Activated T-cell treated with anti-CD3 and anti-CD28 coated beads, Interleukin-2, amount 50 U/mL, for 72 hours (primary cell): ENCODE measurements at regions not wholly inside any gene's neighbourhood (a gene's known extent, or its start where the extent isn't known, plus 50 kb on each side); places are given as distances from the start of the nearest gene placed in this dataset.
"Not testable (repeated sequence)": the region's sequence is repeated elsewhere in the genome, so short reads cannot be mapped to it uniquely, and the experiment has no call there.

ENCODE experiments used
- ATAC-seq, 2 donors: fragments of 150-1000 bp; cut with Tn5 transposase; replicated peaks in 1 of 2; 2 replicates each; pipeline ENCODE4 v1.10.0; 2021; ENCODE audit warnings: moderate library complexity in 2 of 2, mild to moderate bottlenecking in 1 of 2
- DNase-seq, 2 donors: peaks; one replicate each; pipeline ENCODE4 v3.0.0; 2021 to 2022; ENCODE audit warnings: mixed read lengths in 1 of 2
- H3K27ac Mint-ChIP-seq: one replicate; pipeline ENCODE4 v1.8.0; 2022; ENCODE audit warnings: mild to moderate bottlenecking, moderate library complexity, mixed read lengths
- H3K27me3 Mint-ChIP-seq: one replicate; pipeline ENCODE4 v1.8.0; 2022; ENCODE audit warnings: low read depth, mixed read lengths
- H3K36me3 Mint-ChIP-seq, 2 donors: one replicate each; pipeline ENCODE4 v1.8.0; 2022; ENCODE audit warnings: mixed read lengths in 2 of 2, mild to moderate bottlenecking in 1 of 2; ENCODE audit not compliant: insufficient read depth in 2 of 2
- H3K4me1 Mint-ChIP-seq: one replicate; pipeline ENCODE4 v1.8.0; 2022; ENCODE audit warnings: low read depth, mixed read lengths
- H3K4me3 Mint-ChIP-seq, 2 donors: one replicate each; pipeline ENCODE4 v1.8.0; 2022; ENCODE audit warnings: mild to moderate bottlenecking in 2 of 2, mixed read lengths in 2 of 2, moderate library complexity in 2 of 2
- H3K9me3 Mint-ChIP-seq, 2 donors: one replicate each; pipeline ENCODE4 v1.8.0; 2022; ENCODE audit warnings: mixed read lengths in 2 of 2

- DNase-seq (no peak), ATAC-seq (no peak)
- Mint-ChIP-seq H3K36me3 (no peaks in the 10 kb centered on the region), H3K27ac (no peak overlapping the region), H3K27me3 (peaks cover 15% of the 10 kb centered on the region), H3K9me3 (no peaks in the 10 kb centered on the region), H3K4me1 (peaks cover 13% of the 10 kb centered on the region), H3K4me3 (no peak overlapping the region)
Measured at GRCh38 chr14:106787626-106788025, 1261.2 kb downstream of the TMEM121 start.

GRCh38 chr14:106788534-106788933 lies 1262.2 kb downstream of the TMEM121 start:
- H3K27me3 Mint-ChIP-seq: peaks cover 15% of the 10 kb centered on the region
- DNase-seq: no peak
- H3K9me3 Mint-ChIP-seq: no peaks in the 10 kb centered on the region
- H3K4me1 Mint-ChIP-seq: peaks cover 13% of the 10 kb centered on the region
- no peak overlapping the region for H3K27ac Mint-ChIP-seq
- no peak for ATAC-seq
- H3K36me3 Mint-ChIP-seq: no peaks in the 10 kb centered on the region
- no peak overlapping the region for H3K4me3 Mint-ChIP-seq

GRCh38 chr14:106789318-106789717 lies 1262.9 kb downstream of the TMEM121 start:
- no peaks in the 10 kb centered on the region for H3K9me3 Mint-ChIP-seq
- no peaks in the 10 kb centered on the region for H3K36me3 Mint-ChIP-seq
- H3K27ac Mint-ChIP-seq: no peak overlapping the region
- H3K27me3 Mint-ChIP-seq: peaks cover 22% of the 10 kb centered on the region
- ATAC-seq: no peak
- no peak for DNase-seq
- no peak overlapping the region for H3K4me3 Mint-ChIP-seq
- peaks cover 13% of the 10 kb centered on the region for H3K4me1 Mint-ChIP-seq

- Mint-ChIP-seq H3K4me3 (no peak overlapping the region), H3K9me3 (no peaks in the 10 kb centered on the region), H3K36me3 (no peaks in the 10 kb centered on the region), H3K4me1 (peaks cover 13% of the 10 kb centered on the region), H3K27ac (no peak overlapping the region), H3K27me3 (peaks cover 24% of the 10 kb centered on the region)
- ATAC-seq (peak; percentile 69 to 71), DNase-seq (peak; percentile 86 to 88)
Measured at GRCh38 chr14:106790189-106791036, 1264.0 kb downstream of the TMEM121 start.

GRCh38 chr14:106792543-106792942 lies 1266.2 kb downstream of the TMEM121 start:
- Mint-ChIP-seq H3K4me3 (no peak overlapping the region), H3K9me3 (no peaks in the 10 kb centered on the region), H3K27me3 (peaks cover 24% of the 10 kb centered on the region), H3K27ac (no peak overlapping the region), H3K4me1 (peaks cover 13% of the 10 kb centered on the region), H3K36me3 (no peaks in the 10 kb centered on the region)
- ATAC-seq: no peak
- DNase-seq: no peak

GRCh38 chr14:106798166-106798565 lies 1271.8 kb downstream of the TMEM121 start:
- H3K4me1 Mint-ChIP-seq, DNase-seq, H3K36me3 Mint-ChIP-seq, ATAC-seq, H3K4me3 Mint-ChIP-seq, H3K9me3 Mint-ChIP-seq, H3K27ac Mint-ChIP-seq: not testable (repeated sequence)
- peaks cover 39% of the 10 kb centered on the region for H3K27me3 Mint-ChIP-seq

- Mint-ChIP-seq H3K9me3 (no peaks in the 10 kb centered on the region), H3K4me3 (no peak overlapping the region), H3K36me3 (no peaks in the 10 kb centered on the region), H3K4me1 (no peaks in the 10 kb centered on the region), H3K27me3 (peaks cover 48% of the 10 kb centered on the region), H3K27ac (no peak overlapping the region)
- DNase-seq (peak in 1 of 2 donors; percentile 17), ATAC-seq (no peak)
Measured at GRCh38 chr14:106802413-106803364, 1276.3 kb downstream of the TMEM121 start.

- Mint-ChIP-seq H3K4me1 (no peaks in the 10 kb centered on the region), H3K27ac (no peak overlapping the region), H3K27me3 (peaks cover 43% of the 10 kb centered on the region), H3K4me3 (no peak overlapping the region), H3K9me3 (no peaks in the 10 kb centered on the region), H3K36me3 (no peaks in the 10 kb centered on the region)
- DNase-seq (no peak), ATAC-seq (no peak)
Measured at GRCh38 chr14:106803379-106803778, 1277.0 kb downstream of the TMEM121 start.

- Mint-ChIP-seq H3K36me3 (no peaks in the 10 kb centered on the region), H3K4me3 (no peak overlapping the region)
Measured at GRCh38 chr14:106807493-106807892, 1281.1 kb downstream of the TMEM121 start.

GRCh38 chr14:106808458-106808857 lies 1282.1 kb downstream of the TMEM121 start:
- Mint-ChIP-seq H3K4me3 (no peak overlapping the region), H3K4me1 (peaks cover 9% of the 10 kb centered on the region), H3K9me3 (no peaks in the 10 kb centered on the region), H3K27me3 (peaks cover 22% of the 10 kb centered on the region), H3K27ac (no peak overlapping the region), H3K36me3 (no peaks in the 10 kb centered on the region)
- DNase-seq (no peak), ATAC-seq (no peak)

More at GRCh38 chr14:106807493-106807892, 1281.1 kb downstream of the TMEM121 start:
- ATAC-seq (no peak), DNase-seq (no peak)
- Mint-ChIP-seq H3K27ac (no peak overlapping the region), H3K4me1 (peaks cover 9% of the 10 kb centered on the region), H3K9me3 (no peaks in the 10 kb centered on the region), H3K27me3 (peaks cover 32% of the 10 kb centered on the region)

GRCh38 chr14:106808907-106809306 lies 1282.5 kb downstream of the TMEM121 start:
- Mint-ChIP-seq H3K9me3 (no peaks in the 10 kb centered on the region), H3K27me3 (peaks cover 18% of the 10 kb centered on the region), H3K4me3 (no peak overlapping the region), H3K4me1 (peaks cover 9% of the 10 kb centered on the region), H3K27ac (no peak overlapping the region), H3K36me3 (no peaks in the 10 kb centered on the region)
- no peak for ATAC-seq
- DNase-seq: no peak

GRCh38 chr14:106809615-106810014 lies 1283.2 kb downstream of the TMEM121 start:
- Mint-ChIP-seq H3K36me3 (no peaks in the 10 kb centered on the region), H3K4me3 (no peak overlapping the region), H3K27me3 (peaks cover 12% of the 10 kb centered on the region), H3K4me1 (peaks cover 9% of the 10 kb centered on the region), H3K27ac (no peak overlapping the region), H3K9me3 (no peaks in the 10 kb centered on the region)
- ATAC-seq: no peak
- DNase-seq: no peak

- ATAC-seq: peak; percentile 63 to 80
- H3K9me3 Mint-ChIP-seq, H3K36me3 Mint-ChIP-seq, H3K27ac Mint-ChIP-seq, H3K4me1 Mint-ChIP-seq, H3K4me3 Mint-ChIP-seq: not testable (repeated sequence)
- peaks cover 12% of the 10 kb centered on the region for H3K27me3 Mint-ChIP-seq
- peak; percentile 20 to 34 for DNase-seq
Measured at GRCh38 chr14:106810168-106810567, 1283.8 kb downstream of the TMEM121 start.
